G401.6 (cell line): ENCODE measurements at regions not wholly inside any gene's neighbourhood (a gene's known extent, or its start where the extent isn't known, plus 50 kb on each side); places are given as distances from the start of the nearest gene placed in this dataset.

Experiments used
- FAIRE-seq: peaks from 2 replicates; lab custom pipeline; 2012; peaks lifted over from hg19 to GRCh38; lab: Jason Lieb, UNC

DNA sequence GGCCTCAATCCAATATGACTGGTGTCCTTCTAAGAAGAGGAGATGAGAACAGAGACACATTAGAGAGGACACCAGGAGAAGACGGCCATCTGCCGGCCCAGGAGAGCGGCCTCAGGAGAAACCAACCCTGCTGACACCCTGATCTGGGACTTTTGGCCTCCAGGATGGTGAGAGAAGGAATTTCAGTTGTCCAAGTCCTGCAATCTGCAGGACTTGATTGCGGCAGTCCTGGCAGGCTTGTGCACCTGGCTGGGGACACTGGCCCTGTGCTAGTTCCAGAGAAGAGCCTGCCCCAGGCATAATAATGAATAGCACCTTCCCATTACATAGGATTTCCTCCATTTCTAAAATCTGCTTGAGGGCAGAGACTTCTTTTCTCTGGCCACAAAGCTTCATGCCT is 409.9 kb upstream of the SHH start:
- FAIRE-seq: no peak

GRCh38 chr7:156220701-156221100 is 408.4 kb upstream of the SHH start:
- no peak for FAIRE-seq

DNA sequence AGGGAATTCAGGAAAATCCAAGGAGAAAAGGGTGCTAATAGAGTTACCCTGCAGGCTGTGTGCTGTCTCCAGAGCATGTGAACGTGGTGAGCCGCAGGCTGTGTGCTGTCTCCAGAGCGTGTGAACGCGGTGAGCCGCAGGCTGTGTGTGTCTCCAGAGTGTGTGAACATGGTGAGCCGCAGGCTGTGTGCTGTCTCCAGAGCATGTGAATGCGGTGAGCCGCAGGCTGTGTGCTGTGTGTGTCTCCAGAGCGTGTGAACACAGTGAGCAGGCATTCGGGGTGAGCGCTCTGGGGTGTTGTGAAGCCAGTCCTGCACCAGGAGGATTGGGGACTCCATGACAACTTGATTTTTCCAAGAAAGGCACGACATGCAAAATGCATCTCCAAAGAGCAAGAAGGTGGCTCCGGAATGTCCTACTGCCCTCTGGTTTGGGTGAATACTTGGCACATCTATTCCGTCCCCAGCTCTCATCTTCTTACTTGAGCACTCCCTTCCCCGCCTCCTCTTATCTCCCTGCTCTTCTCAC is 407.9 kb upstream of the SHH start:
- FAIRE-seq: no peak

DNA sequence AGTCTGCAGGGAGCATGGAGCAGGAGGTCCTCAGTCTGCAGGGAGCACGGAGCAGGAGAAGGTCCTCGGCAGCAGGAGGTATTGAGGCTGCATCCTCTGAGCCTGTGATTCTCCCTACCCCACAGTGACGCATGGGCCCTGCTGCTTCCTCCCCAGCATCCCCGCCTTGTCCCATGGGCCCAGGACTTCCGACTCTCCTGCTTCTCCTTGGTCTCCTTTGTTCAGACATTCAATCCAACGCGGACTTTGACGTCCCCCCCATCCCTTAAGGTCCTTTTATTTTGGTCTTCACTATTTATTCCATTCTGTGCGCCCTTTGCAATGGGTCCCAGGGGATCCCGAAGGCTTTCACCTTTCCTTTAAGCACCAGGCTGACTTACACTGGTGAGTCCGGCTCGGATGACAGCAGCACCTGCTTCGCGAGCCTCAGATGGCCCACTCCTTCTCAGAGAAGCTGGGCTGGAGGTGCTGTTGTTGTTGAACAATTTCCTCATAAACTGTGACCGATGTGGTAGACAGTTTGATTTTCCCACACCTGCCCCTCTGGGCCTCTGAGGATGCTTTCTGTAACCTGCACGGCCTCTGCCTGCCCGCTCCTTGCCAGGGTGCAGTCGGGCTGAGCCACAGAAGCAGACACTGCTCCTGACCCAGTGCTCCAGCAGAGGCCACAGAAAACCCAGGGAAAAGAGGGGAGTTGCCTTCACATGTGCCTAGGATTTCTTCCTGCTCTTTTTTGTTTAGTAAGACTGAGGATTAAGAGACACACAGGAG is 407.2 kb upstream of the SHH start:
- FAIRE-seq: no peak

DNA sequence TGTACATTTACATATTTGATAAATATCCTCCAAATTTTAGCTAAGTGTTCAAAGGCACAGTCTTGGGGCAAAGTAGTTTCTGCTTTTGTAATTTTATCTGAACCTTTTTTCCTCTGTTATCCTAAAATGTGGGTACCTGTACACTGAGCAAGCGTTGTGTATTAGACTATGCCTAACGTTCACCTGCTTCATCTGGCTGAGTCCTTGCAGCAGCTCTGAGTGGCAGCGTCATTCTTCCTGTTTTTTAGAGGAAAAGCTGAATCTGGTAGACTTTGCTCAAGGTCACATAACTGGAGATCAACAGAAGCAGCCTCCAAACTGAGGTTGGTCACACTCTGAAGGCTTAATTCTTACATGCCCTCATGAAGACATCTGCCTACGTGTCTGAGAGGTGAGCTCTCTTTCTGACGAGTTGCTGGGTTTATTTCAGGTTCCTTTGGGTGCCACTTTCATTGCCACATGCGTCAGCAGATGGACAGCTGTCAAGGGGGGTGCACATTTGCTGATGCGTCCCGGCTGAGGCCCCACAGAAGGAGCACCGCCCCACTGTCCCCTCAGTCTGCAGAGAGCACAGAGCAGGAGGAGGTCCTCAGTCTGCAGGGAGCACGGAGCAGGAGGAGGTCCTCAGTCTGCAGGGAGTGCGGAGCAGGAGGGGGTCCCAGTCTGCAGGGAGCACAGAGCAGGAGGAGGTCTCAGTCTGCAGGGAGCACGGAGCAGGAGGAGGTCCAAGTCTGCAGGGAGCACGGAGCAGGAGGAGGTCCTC is 406.5 kb upstream of the SHH start:
- FAIRE-seq: no peak

- no peak for FAIRE-seq
Measured at GRCh38 chr7:156217803-156218202, 405.5 kb upstream of the SHH start.

- FAIRE-seq: no peak
Measured at GRCh38 chr7:156209087-156209486, 396.8 kb upstream of the SHH start.

DNA sequence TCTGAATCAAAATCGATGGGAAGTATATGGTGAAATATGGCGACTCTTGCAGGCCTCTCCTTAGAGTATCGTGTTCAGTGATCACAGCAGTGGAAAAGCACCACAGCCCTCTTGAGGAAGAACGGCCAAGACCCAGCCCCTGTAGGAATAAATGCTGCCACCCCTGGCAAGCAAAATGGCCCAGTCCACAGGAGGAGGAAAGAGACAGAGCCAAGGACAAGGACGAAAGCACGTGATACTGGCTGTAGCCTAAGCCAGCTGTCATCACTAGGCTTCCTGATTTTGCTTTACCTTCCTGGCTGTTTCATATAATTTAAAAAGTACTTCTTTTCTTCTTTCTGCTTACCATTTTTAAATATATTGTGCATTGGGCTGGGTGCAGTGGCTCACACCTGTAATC is 395.0 kb upstream of the SHH start:
- no peak for FAIRE-seq

- FAIRE-seq: no peak
Measured at GRCh38 chr7:156206174-156206573, 393.9 kb upstream of the SHH start.

DNA sequence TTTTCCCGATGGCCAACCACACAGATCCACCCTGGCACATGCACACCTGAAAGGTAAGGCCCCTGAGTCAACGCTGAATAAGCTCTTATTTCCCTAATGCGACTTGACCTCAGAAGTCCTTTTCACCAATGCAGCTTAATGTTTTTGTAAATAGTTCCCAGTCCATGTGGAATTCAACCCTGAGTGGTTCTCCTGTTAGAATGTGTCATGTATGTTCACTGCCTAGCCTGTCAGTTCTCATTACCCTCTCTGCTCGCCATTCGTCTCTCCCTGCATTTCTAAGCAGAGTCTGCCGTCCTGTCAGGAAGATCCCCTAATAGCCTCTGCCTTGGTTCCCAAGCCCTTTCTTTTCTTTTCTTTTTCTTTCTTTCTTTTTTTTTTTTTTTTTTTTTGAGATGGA is 392.6 kb upstream of the SHH start:
- FAIRE-seq: no peak

DNA sequence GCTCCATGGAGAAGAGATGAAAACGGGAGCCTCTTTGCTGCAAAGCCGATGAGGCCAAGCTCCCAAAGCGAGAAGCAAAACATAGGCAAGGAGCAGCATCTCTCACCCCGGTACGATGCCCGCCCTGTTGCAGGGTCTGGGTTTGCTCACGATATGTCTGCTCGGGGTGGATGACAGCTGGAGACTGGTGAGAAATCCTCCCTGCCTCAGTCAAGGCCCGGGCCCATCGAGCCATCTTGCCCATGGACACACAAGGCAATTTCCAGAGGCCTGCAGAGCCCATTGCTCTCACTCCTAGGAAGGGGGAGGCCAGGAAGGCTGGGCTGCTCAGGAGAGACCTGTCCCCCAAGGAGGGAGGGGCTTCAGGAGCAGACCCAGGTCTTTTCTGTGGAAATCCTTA is 391.7 kb upstream of the SHH start:
- no peak for FAIRE-seq

DNA sequence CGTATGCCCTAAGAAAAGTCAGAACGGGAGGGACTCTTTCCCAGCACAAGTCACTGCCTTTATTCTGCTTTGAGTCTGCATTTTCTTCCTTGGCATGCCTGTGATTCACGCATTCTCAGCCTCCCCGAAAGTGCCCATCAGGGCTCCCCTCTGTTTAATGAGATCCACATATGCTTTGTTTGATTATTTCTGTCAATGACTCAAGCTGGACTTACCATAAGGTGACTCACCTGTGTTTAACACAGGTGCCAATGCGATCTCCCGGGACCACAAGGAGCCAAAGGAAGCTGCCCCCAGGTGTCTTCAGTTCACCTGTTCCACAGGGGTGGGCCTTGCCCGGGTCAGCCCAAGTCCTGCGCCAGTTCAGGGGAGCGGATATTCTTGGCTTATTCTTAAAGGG is 386.0 kb upstream of the SHH start:
- no peak for FAIRE-seq

- no peak for FAIRE-seq
Measured at GRCh38 chr7:156196649-156197048, 384.4 kb upstream of the SHH start.

DNA sequence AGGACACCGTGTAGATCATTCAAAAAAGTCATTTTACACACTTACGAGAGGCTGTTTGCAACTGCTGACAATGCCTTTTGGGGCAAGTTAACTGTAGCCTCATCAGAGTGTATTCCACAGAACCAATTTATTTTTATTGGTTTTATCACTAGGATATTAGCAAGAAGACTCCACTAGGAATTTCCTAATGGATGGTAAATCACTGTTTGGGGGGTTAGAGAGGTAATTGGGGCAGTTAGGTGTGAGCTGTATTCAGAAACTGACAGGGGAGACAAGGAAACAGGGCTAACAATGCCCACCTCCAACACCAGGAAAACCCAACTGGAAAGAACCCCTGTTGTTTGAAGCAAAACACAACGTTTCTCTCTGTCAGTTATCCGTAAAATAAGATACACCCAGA is 383.0 kb upstream of the SHH start:
- FAIRE-seq: no peak

DNA sequence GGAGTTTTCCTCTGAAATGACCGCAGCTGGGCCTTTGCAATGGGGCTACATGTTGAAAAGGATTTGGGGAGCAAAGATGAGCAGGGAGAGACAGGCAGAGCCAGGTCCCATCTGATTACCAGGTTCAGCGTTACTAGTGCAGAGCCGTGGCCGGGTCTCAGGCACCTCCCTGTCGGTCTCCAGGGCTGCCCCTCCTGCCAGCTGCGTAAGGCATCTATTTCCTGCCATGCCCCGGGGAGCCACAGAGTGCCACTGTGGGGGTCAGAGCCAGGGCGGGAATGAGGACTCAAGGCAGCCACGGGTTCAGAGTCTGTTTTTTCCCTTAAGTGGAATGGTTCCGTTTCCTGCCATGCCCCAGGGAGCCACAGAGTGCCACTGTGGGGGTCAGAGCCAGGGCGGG is 382.6 kb upstream of the SHH start:
- no peak for FAIRE-seq

DNA sequence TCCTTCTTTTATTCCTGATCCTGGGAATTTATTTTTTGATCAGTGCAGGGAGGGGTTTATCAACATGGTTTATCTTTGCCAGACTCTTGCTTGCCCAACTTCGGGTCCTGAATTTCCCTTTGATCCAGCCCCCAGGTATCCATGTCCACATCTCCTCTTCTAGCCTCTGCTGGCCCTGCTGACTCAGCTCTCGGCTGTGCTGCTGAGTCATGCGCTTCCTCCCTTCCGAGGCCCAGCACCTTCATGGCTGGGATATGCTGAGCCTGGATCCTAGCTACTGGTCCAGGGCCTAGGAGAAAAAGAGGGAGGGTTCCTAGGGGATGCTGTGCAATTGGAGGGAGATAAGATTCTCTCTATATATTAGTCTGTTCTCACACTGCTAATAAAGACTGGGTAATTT is 380.7 kb upstream of the SHH start:
- no peak for FAIRE-seq

- no peak for FAIRE-seq
Measured at GRCh38 chr7:156191090-156191489, 378.8 kb upstream of the SHH start.

- FAIRE-seq: no peak
Measured at GRCh38 chr7:156185076-156185475, 372.8 kb upstream of the SHH start.

- no peak for FAIRE-seq
Measured at GRCh38 chr7:156184164-156184563, 371.9 kb upstream of the SHH start.

GRCh38 chr7:156180451-156181229 is 368.4 kb upstream of the SHH start:
- FAIRE-seq: no peak

- FAIRE-seq: no peak
Measured at GRCh38 chr7:156179872-156180390, 367.7 kb upstream of the SHH start.

GRCh38 chr7:156178857-156179256 is 366.6 kb upstream of the SHH start:
- no peak for FAIRE-seq

GRCh38 chr7:156178214-156178613 is 366.0 kb upstream of the SHH start:
- no peak for FAIRE-seq
